ENCODE measurements at regions not wholly inside any gene's neighbourhood (a gene's known extent, or its start where the extent isn't known, plus 50 kb on each side); places are given as distances from the start of the nearest gene placed in this dataset.

GRCh38 chr13:106709522-106709921, 141.6 kb upstream of the ARGLU1 start:
- intact Hi-C loops (cut with DNase I): no loop called here
- no peak for DNase-seq (ENCODE audit: extremely low spot score)
- Histone ChIP-seq H3K4me1 (peaks cover 13 to 65% (median 45%) of the 10 kb centered on the region in 4 donors), H3K9me3 (no peaks in the 10 kb centered on the region), H3K27me3 (no peaks in the 10 kb centered on the region), H3K36me3 (no peaks in the 10 kb centered on the region), H3K4me3 (peak overlapping the region; percentile 29 to 41 (median 36)), H3K27ac (replicated peaks in 1 of 4) (peak overlapping the region; percentile 64 to 79 (median 70))
- TF ChIP-seq CTCF (IDR thresholded peaks at IDR 0.05) (no peak), POLR2AphosphoS5 (IDR thresholded peaks at IDR 0.05) (peak; percentile 28 to 46)
- 38% methylated on average over 3 of the region's 3 CpGs for WGBS

GRCh38 chr13:106702505-106702904, 134.6 kb upstream of the ARGLU1 start:
- intact Hi-C loops (cut with DNase I): no loop called here
- 84% methylated on average over 9 of the region's 9 CpGs for WGBS
- Histone ChIP-seq H3K36me3 (no peaks in the 10 kb centered on the region), H3K27ac (replicated peaks in 1 of 4) (peak overlapping the region in 2 of 4 donors; percentile 11 to 24), H3K9me3 (no peaks in the 10 kb centered on the region), H3K4me3 (no peak overlapping the region), H3K4me1 (peaks cover 0 to 10% (median 2%) of the 10 kb centered on the region in 4 donors), H3K27me3 (no peaks in the 10 kb centered on the region)
- no peak for TF ChIP-seq CTCF (IDR thresholded peaks at IDR 0.05)
- no peak for TF ChIP-seq POLR2A (IDR thresholded peaks at IDR 0.05; ENCODE audit: low read depth)
- no peak for TF ChIP-seq EP300 (IDR thresholded peaks at IDR 0.05)
- TF ChIP-seq POLR2AphosphoS5 (IDR thresholded peaks at IDR 0.05): no peak
- no peak for DNase-seq (ENCODE audit: extremely low spot score)

- TF ChIP-seq CTCF (IDR thresholded peaks at IDR 0.05): no peak
- TF ChIP-seq POLR2A (IDR thresholded peaks at IDR 0.05; ENCODE audit: low read depth): no peak
- TF ChIP-seq EP300 (IDR thresholded peaks at IDR 0.05): no peak
- peak in 1 of 2 donors; percentile 6 for TF ChIP-seq POLR2AphosphoS5 (IDR thresholded peaks at IDR 0.05)
- Histone ChIP-seq H3K9me3 (no peaks in the 10 kb centered on the region), H3K27ac (replicated peaks in 1 of 4) (peak overlapping the region in 3 of 4 donors; percentile 11 to 29 (median 24)), H3K4me3 (no peak overlapping the region), H3K4me1 (peaks cover 0 to 10% (median 2%) of the 10 kb centered on the region in 4 donors), H3K27me3 (no peaks in the 10 kb centered on the region), H3K36me3 (no peaks in the 10 kb centered on the region)
- no peak for DNase-seq (ENCODE audit: extremely low spot score)
- intact Hi-C loops (cut with DNase I): no loop called here
- 79% methylated on average over 17 of the region's 17 CpGs for WGBS
These were observed 133.9 kb upstream of the ARGLU1 start for GRCh38 chr13:106701771-106702341.

GRCh38 chr13:106700439-106700838, 132.5 kb upstream of the ARGLU1 start:
- no peak for DNase-seq (ENCODE audit: extremely low spot score)
- H3K4me3 ChIP-seq: no peak overlapping the region
- H3K27me3 ChIP-seq: no peaks in the 10 kb centered on the region
- H3K4me1 ChIP-seq: peaks cover 0 to 10% (median 2%) of the 10 kb centered on the region in 4 donors
- intact Hi-C loops (cut with DNase I): no loop called here
- H3K9me3 ChIP-seq: no peaks in the 10 kb centered on the region
- WGBS: 80% methylated on average over 4 of the region's 4 CpGs
- H3K27ac ChIP-seq (replicated peaks in 1 of 4): no peak overlapping the region
- H3K36me3 ChIP-seq: no peaks in the 10 kb centered on the region
- TF ChIP-seq CTCF (IDR thresholded peaks at IDR 0.05) (no peak), POLR2AphosphoS5 (IDR thresholded peaks at IDR 0.05) (no peak), EP300 (IDR thresholded peaks at IDR 0.05) (no peak), POLR2A (IDR thresholded peaks at IDR 0.05; ENCODE audit: low read depth) (no peak)

GRCh38 chr13:106700007-106700406, 132.1 kb upstream of the ARGLU1 start:
- Histone ChIP-seq H3K27me3 (no peaks in the 10 kb centered on the region), H3K4me1 (peaks cover 0 to 5% (median 2%) of the 10 kb centered on the region in 4 donors), H3K27ac (replicated peaks in 1 of 4) (no peak overlapping the region), H3K4me3 (no peak overlapping the region), H3K9me3 (no peaks in the 10 kb centered on the region), H3K36me3 (no peaks in the 10 kb centered on the region)
- WGBS: 91% methylated on average over 8 of the region's 8 CpGs
- no peak for DNase-seq (ENCODE audit: extremely low spot score)
- intact Hi-C loops (cut with DNase I): no loop called here
- TF ChIP-seq POLR2A (IDR thresholded peaks at IDR 0.05; ENCODE audit: low read depth): no peak
- TF ChIP-seq POLR2AphosphoS5 (IDR thresholded peaks at IDR 0.05): no peak
- no peak for TF ChIP-seq EP300 (IDR thresholded peaks at IDR 0.05)
- no peak for TF ChIP-seq CTCF (IDR thresholded peaks at IDR 0.05)
